HS-5 (cell line): ENCODE measurements at regions not wholly inside any gene's neighbourhood (a gene's known extent, or its start where the extent isn't known, plus 50 kb on each side); places are given as distances from the start of the nearest gene placed in this dataset.
"Not testable (repeated sequence)": the region's sequence is repeated elsewhere in the genome, so short reads cannot be mapped to it uniquely, and the experiment has no call there.

Source experiments
- DNase-seq: peaks from one replicate; pipeline ENCODE4 v3.0.0-alpha.2; 2012; ENCODE audit warnings: low read depth

DNA sequence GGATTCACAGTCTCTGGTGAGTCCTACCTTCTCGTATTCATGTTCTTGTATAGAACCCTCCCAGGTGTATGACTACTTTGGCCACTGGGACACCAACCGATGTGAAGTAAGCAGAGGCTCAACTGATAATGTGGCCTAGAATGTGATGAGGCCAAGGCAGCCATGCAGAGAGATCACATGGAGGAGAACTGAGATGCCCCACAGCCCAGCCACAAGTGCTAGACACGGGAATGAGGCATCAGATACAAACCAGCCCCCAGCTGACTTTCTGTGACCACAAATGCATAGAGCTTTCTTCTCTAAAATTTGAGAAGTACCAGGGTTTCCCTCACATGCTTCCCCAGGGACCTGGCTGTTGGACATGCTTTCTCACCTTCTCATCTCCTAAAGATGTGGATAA, 375.7 kb downstream of the CCSER2 start:
- no peak for DNase-seq

DNA sequence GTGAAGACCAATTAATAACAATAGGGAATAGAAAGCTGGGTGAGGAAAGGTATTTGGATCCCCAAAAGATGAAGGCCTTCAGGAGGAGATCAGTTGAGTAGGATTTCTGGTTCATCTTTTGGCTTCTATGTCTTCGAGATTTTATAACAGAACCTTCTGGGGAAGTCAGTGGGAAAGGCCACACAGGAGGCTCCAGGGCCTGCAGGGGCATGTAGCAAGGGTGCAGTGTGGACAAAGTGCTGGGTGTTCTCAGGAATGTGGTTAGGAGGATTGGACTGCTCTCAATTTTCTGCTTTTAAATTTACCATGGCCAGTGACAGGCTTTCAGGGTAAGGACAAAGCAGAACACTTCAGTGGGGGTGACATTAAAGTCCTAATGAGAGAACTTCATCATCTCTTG, 378.0 kb downstream of the CCSER2 start:
- DNase-seq, result no peak

GRCh38 chr10:84706875-84707274, 378.5 kb downstream of the CCSER2 start:
- no peak for DNase-seq

DNA sequence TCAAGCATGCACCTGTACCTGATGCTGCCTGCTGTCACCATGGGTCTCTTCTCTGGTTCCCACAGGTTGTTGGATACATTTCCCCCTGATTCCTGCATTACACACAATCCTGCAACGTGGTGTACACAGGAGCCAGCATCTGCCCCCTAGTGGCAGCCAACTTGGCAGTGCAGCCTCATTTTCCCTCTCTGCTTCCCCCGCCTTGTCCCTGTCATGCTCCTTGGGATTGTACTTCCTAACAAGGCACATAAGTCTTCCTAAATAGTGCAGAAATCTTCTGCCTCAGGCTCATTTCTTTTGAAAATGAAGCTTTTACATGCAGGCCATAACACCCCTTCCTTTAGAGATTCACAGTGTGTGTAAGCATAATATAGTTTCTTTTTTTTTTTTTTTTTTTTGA, 387.5 kb downstream of the CCSER2 start:
- no peak for DNase-seq

DNA sequence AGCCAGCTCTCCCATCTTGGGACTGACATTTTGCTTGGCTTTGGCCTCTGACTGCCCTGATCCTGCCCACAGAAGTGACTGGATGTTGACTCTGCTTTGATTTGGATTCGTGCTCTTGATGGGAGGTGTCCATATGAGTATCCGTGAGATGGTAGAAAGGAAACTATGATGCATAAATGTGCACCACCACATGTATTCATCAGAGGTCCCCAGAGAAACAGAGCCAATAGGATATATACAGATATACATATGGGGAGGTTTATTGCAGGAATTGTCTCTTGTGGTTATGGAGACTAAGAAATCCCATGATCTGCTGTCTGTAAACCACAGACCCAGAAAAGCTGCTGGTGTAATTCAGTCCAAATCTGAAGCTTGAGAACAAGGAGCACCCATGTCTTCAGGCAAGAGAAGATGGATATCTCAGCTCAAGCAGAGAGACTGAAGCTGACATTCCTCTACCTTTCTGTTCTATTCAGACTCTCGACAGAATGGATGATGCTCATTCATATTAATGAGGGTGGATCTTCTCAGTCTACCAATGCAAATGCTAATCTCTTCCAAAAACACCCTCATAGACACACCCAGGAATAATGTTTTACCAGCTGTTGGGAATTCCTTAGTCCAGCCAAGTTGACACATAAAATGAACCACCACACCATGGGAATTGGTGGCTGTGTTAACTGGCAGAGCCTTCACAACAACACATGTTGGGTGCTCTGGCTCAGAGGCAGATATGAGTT, 390.7 kb downstream of the CCSER2 start:
- no peak for DNase-seq

GRCh38 chr10:84719687-84720086, 391.3 kb downstream of the CCSER2 start:
- no peak for DNase-seq

DNA sequence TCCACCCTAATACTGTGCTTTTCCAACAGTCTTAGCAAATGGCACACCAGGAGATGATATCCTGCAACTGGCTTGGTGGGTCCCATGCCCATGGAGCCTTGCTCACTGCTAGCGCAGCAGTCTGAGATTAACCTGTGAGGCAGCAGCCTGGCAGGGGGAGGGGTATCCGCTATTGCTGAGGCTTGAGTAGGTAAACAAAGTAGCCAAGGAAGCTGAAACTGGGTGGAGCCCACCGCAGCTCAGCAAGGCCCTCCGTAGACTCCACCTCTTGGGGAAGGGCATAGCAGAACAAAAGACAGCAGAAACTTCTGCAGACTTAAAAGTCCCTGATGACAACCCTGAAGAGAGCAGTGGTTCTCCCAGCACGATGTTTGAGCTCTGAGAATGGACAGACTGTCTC, 399.0 kb downstream of the CCSER2 start:
- DNase-seq, result no peak

DNA sequence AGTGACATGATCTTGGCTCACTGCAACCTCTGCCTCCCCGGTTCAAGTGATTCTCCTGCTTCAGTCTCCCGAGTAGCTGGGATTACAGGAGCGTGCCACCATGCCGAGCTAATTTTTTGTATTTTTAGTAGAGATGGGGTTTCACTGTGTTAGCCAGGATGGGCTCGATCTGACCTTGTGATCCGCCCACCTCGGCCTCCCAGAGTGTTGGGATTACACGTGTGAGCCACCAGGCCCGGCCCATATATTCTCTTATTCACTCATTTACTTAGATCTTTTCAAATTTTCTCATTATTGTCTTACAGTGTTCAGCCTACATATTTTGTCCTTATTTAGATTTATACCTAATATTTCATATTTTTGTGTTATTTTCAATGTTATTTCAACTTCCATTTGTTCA, 410.7 kb downstream of the CCSER2 start:
- DNase-seq, result not testable (repeated sequence)

GRCh38 chr10:84739641-84740040, 411.3 kb downstream of the CCSER2 start:
- no peak for DNase-seq

DNA sequence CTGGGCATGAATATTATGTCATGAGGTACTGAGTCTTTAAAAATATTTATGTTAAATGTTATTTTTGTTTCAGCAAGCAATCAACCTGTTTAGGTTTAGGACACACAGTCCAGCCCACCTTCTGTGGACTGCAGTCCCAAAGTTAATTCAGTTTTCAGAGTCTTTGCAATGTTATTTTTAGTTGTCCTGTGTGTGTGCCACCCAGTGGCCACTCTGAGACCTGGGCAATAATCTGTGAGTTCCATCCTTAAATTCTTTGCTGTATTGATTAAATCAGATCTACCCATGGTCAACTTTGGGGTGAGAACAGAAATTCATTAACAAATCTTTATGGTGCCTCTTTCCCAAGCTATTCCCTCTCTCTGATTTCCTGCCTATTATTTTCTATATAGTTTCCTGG, 415.1 kb downstream of the CCSER2 start:
- DNase-seq, result no peak

DNA sequence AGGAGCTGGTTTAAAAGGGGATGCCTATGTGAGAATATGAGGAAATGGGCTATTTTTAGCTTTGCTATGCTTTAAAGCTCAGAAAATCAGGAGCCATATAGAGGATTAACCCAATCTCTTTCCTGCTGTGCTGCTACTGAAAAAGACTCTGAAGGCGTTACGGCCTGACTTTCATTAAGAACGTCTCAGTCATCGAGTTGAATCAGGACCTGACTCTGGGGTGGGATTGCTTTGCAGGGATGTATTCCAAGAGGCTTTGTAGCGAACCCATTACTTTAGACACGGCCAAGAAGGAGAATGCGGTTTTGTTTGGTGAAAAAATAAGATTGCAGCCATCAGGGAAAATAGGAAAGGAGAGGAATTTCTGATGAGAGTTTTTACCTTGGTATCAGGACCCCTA, 426.9 kb downstream of the CCSER2 start:
- no peak for DNase-seq

- DNase-seq, result not testable (repeated sequence)
These were observed 428.3 kb downstream of the CCSER2 start for GRCh38 chr10:84756653-84757052.

DNA sequence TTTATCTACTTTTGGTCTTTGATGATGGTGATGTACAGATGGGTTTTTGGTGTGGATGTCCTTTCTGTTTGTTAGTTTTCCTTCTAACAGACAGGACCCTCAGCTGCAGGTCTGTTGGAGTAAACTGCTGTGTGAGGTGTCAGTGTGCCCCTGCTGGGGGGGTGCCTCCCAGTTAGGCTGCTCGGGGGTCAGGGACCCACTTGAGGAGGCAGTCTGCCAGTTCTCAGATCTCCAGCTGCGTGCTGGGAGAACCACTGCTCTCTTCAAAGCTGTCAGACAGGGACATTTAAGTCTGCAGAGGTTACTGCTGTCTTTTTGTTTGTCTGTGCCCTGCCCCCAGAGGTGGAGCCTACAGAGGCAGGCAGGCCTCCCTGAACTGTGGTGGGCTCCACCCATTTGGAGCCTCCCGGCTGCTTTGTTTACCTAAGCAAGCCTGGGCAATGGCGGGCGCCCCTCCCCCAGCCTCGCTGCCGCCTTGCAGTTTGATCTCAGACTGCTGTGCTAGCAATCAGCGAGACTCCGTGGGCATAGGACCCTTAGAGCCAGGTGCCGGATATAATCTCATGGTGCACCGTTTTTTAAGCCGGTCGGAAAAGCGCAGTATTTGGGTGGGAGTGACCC, 433.7 kb downstream of the CCSER2 start:
- DNase-seq, result not testable (repeated sequence)

GRCh38 chr10:84762754-84763394, 434.5 kb downstream of the CCSER2 start:
- no peak for DNase-seq

- DNase-seq, result no peak
These were observed 435.6 kb downstream of the CCSER2 start for GRCh38 chr10:84763965-84764364.

- no peak for DNase-seq
These were observed 436.7 kb downstream of the CCSER2 start for GRCh38 chr10:84765086-84765485.

- DNase-seq, result no peak
These were observed 437.3 kb downstream of the CCSER2 start for GRCh38 chr10:84765656-84766055.

DNA sequence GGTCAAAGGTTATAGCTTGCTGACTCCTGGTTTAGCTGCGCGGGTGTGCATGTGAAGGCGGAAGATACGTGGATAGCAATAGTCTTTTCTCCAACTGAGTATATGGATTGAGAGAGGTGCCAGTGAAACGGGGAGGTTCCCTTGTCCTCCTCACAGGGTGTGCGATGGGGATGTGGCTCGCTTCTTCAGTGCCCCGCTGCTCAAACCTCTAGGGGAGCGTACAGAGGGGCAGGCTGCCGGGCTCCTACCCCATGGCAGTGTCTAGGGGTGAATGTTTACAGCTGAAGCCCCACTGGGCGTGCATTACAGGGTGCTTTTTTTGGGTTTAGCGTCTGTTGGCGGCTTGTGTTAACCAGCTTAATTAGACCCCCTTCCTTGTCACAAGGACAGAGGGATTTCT, 438.5 kb downstream of the CCSER2 start:
- no peak for DNase-seq

- no peak for DNase-seq
These were observed 439.7 kb downstream of the CCSER2 start for GRCh38 chr10:84768132-84768531.

- no peak for DNase-seq
These were observed 442.4 kb downstream of the CCSER2 start for GRCh38 chr10:84770824-84771223.

GRCh38 chr10:84783386-84783785, 455.0 kb downstream of the CCSER2 start:
- no peak for DNase-seq

DNA sequence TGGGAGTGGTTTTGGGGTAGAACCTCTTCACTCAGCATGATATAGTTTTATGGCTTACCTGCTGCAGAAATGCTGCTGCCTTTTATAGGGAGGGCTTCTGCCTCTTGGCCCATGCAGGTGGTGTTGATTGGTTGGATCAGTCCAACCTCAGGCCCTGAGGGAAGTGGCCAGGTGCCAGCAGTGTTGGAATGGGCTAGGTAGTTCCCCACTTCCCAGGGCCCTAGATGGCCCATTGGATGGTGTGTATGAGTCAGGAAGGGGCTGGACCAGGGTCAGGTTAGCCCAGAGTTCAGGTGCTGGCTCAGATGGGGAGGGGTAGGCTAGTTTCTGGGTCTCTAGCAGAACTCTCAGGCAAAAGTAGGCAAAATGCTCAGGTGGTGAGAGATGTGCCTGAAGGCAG, 455.5 kb downstream of the CCSER2 start:
- DNase-seq, result no peak

GRCh38 chr10:84784749-84785148, 456.4 kb downstream of the CCSER2 start:
- no peak for DNase-seq
